H9 (cell line): ENCODE measurements at regions not wholly inside any gene's neighbourhood (a gene's known extent, or its start where the extent isn't known, plus 50 kb on each side); places are given as distances from the start of the nearest gene placed in this dataset.

Source experiments
- DNase-seq: peaks from one replicate; pipeline ENCODE4 v3.0.0-alpha.2; 2017
- H2AFZ ChIP-seq: one replicate; pipeline ENCODE4 v1.6.1; 2013; ENCODE audit warnings: mild to moderate bottlenecking, low read length, control low read depth, moderate library complexity
- H2AK5ac ChIP-seq: 2 replicates; pipeline ENCODE4 v1.6.1; 2013; ENCODE audit warnings: low read length, control low read depth, mixed read lengths; ENCODE audit not compliant: insufficient read length
- H2BK120ac ChIP-seq: one replicate; pipeline ENCODE4 v1.6.1; 2013; ENCODE audit warnings: low read depth, mild to moderate bottlenecking, low read length, control low read depth, inconsistent platforms; ENCODE audit not compliant: poor library complexity, severe bottlenecking
- H2BK12ac ChIP-seq: 2 replicates; pipeline ENCODE4 v1.6.1; 2013; ENCODE audit warnings: low read length, control low read depth, mixed read lengths, low read depth; ENCODE audit not compliant: insufficient read length
- H2BK15ac ChIP-seq: 2 replicates; pipeline ENCODE4 v1.6.1; 2013; ENCODE audit warnings: low read depth, low read length, control low read depth
- H2BK20ac ChIP-seq: one replicate; pipeline ENCODE4 v1.6.1; 2013; ENCODE audit warnings: low read depth, mild to moderate bottlenecking, low read length, control low read depth, inconsistent platforms; ENCODE audit not compliant: poor library complexity, severe bottlenecking
- H2BK5ac ChIP-seq: 2 replicates; pipeline ENCODE4 v1.6.1; 2013; ENCODE audit warnings: low read length, control low read depth, mixed read lengths; ENCODE audit not compliant: insufficient read length
- H3K14ac ChIP-seq: 2 replicates; pipeline ENCODE4 v1.6.1; 2013; ENCODE audit warnings: low read length, control low read depth; ENCODE audit not compliant: insufficient read depth
- H3K18ac ChIP-seq: 2 replicates; pipeline ENCODE4 v1.6.1; 2013; ENCODE audit warnings: low read depth, mild to moderate bottlenecking, mixed read lengths, low read length, control low read depth; ENCODE audit not compliant: insufficient read length
- H3K23ac ChIP-seq: 2 replicates; pipeline ENCODE4 v1.6.1; 2013; ENCODE audit warnings: low read length, control low read depth, mixed read lengths, low read depth; ENCODE audit not compliant: insufficient read length
- H3K23me2 ChIP-seq: 2 replicates; pipeline ENCODE4 v1.6.1; 2013; ENCODE audit warnings: low read depth, mild to moderate bottlenecking, mixed read lengths, low read length, control low read depth; ENCODE audit not compliant: insufficient read length, poor library complexity, severe bottlenecking
- H3K27ac ChIP-seq: 2 replicates; pipeline ENCODE4 v1.5.1; 2013; ENCODE audit warnings: low read length, control low read depth, mixed read lengths, low read depth; ENCODE audit not compliant: insufficient read length
- H3K27me3 ChIP-seq: 2 replicates; pipeline ENCODE4 v1.6.1; 2013; ENCODE audit warnings: low read length, control low read depth, inconsistent platforms; ENCODE audit not compliant: insufficient read depth
- H3K4ac ChIP-seq: 2 replicates; pipeline ENCODE4 v1.6.1; 2013; ENCODE audit warnings: low read depth, mild to moderate bottlenecking, control low read depth, inconsistent platforms, low read length, moderate library complexity
- H3K4me1 ChIP-seq: 2 replicates; pipeline ENCODE4 v1.6.1; 2013; ENCODE audit warnings: low read length, control low read depth, inconsistent platforms; ENCODE audit not compliant: insufficient read depth
- H3K4me2 ChIP-seq: 2 replicates; pipeline ENCODE4 v1.6.1; 2013; ENCODE audit warnings: low read length, control low read depth, mixed read lengths; ENCODE audit not compliant: insufficient read length, insufficient read depth
- H3K56ac ChIP-seq: 2 replicates; pipeline ENCODE4 v1.6.1; 2013; ENCODE audit warnings: low read depth, mild to moderate bottlenecking, mixed read lengths, low read length, control low read depth; ENCODE audit not compliant: insufficient read length
- H3K79me1 ChIP-seq: 2 replicates; pipeline ENCODE4 v1.6.1; 2013; ENCODE audit warnings: low read depth, mild to moderate bottlenecking, moderate library complexity, low read length, control low read depth, inconsistent platforms; ENCODE audit not compliant: insufficient read depth, poor library complexity, severe bottlenecking
- H3K79me2 ChIP-seq: 2 replicates; pipeline ENCODE4 v1.6.1; 2013; ENCODE audit warnings: low read length, control low read depth, inconsistent platforms; ENCODE audit not compliant: insufficient read depth
- H3K9ac ChIP-seq: 2 replicates; pipeline ENCODE4 v1.6.1; 2013; ENCODE audit warnings: low read length, control low read depth, mixed read lengths; ENCODE audit not compliant: insufficient read length; ENCODE audit errors: extremely low read depth
- H3K9me3 ChIP-seq: one replicate; pipeline ENCODE4 v1.6.1; 2013; ENCODE audit warnings: low read depth, low read length, inconsistent platforms; ENCODE audit not compliant: control insufficient read depth
- H3T11ph ChIP-seq: one replicate; pipeline ENCODE4 v1.6.1; 2013; ENCODE audit warnings: mild to moderate bottlenecking, low read length, control low read depth, inconsistent platforms
- H4K20me1 ChIP-seq: one replicate; pipeline ENCODE4 v1.6.1; 2013; ENCODE audit not compliant: control insufficient read depth, insufficient read length, insufficient read depth
- H4K5ac ChIP-seq: 2 replicates; pipeline ENCODE4 v1.6.1; 2013; ENCODE audit warnings: low read depth, mild to moderate bottlenecking, mixed read lengths, low read length, control low read depth; ENCODE audit not compliant: insufficient read length
- H4K8ac ChIP-seq: replicated peaks from 2 replicates; pipeline ENCODE4 v1.6.1; 2013; ENCODE audit warnings: low read length, control low read depth, mixed read lengths, low read depth; ENCODE audit not compliant: insufficient read length
- H4K91ac ChIP-seq: 2 replicates; pipeline ENCODE4 v1.6.1; 2013; ENCODE audit warnings: low read depth, mild to moderate bottlenecking, moderate library complexity, mixed read lengths, low read length, control low read depth; ENCODE audit not compliant: insufficient read length
- H3K27ac Mint-ChIP-seq, 3 experiments: 2 replicates in 2 of 3; 3 replicates in 1 of 3; pipeline ENCODE4 v1.8.0; 2020 to 2021; ENCODE audit warnings: mixed read lengths in 3 of 3, mild to moderate bottlenecking in 1 of 3, moderate library complexity in 1 of 3
- H3K27me3 Mint-ChIP-seq: 2 replicates; pipeline ENCODE4 v1.8.0; 2021; ENCODE audit warnings: low read depth, mild to moderate bottlenecking, moderate library complexity, mixed read lengths
- H3K36me3 Mint-ChIP-seq, 3 experiments: 2 replicates in 2 of 3; 3 replicates in 1 of 3; pipeline ENCODE4 v1.8.0; 2020 to 2021; ENCODE audit warnings: low read depth in 3 of 3, mixed read lengths in 3 of 3; ENCODE audit not compliant: insufficient read depth in 1 of 3
- H3K4me1 Mint-ChIP-seq, 2 experiments: 2 replicates each; pipeline ENCODE4 v1.8.0; 2020; ENCODE audit warnings: mixed read lengths in 2 of 2
- H3K4me3 Mint-ChIP-seq, 2 experiments: 2 replicates in 1 of 2; 3 replicates in 1 of 2; pipeline ENCODE4 v1.8.0; 2020 to 2021; ENCODE audit warnings: mild to moderate bottlenecking in 2 of 2, mixed read lengths in 2 of 2, moderate library complexity in 1 of 2
- H3K9me3 Mint-ChIP-seq, 2 experiments: 2 replicates in 1 of 2; 3 replicates in 1 of 2; pipeline ENCODE4 v1.8.0; 2020; ENCODE audit warnings: mild to moderate bottlenecking in 2 of 2, mixed read lengths in 2 of 2, moderate library complexity in 1 of 2
- WGBS: extraction: QIAGEN DNeasy Blood & Tissue Kit; methylation state at CpG from one replicate; pipeline ENCODE4 v1.1.7; 2013; ENCODE audit warnings: missing lambda C conversion rate, low lambda C conversion rate, mixed read lengths; ENCODE audit not compliant: insufficient read length; ENCODE audit errors: extremely low coverage; 5-methylcytosine and 5-hydroxymethylcytosine counted together
- TF ChIP-seq, protein P1 (sequence below): fragments of 200-600 bp; sonication (generic); conservative IDR thresholded peaks from 3 replicates; pipeline ENCODE4 v1.8.0; 2021; ENCODE audit warnings: antibody characterized with exemption, mild to moderate bottlenecking

- Mint-ChIP-seq H3K9me3 (peaks cover 9 to 10% of the 10 kb centered on the region in 2 experiments; a peak in 4 of 5 replicates), H3K27me3 (peaks cover 2% of the 10 kb centered on the region; the same call in 1 of the 2 replicates), H3K27ac (no peak overlapping the region), H3K36me3 (peaks cover 0 to 6% (median 0%) of the 10 kb centered on the region in 3 experiments; a peak in 2 of 7 replicates), H3K4me1 (peaks cover 7 to 8% of the 10 kb centered on the region in 2 experiments), H3K4me3 (no peak overlapping the region)
- no peak overlapping the region for H4K8ac ChIP-seq
- no peak overlapping the region for H2AFZ ChIP-seq
- no peak overlapping the region for H4K91ac ChIP-seq
- H2BK15ac ChIP-seq, result no peak overlapping the region
- H2BK5ac ChIP-seq, result no peak overlapping the region
- H3K56ac ChIP-seq, result no peak overlapping the region
- H2BK12ac ChIP-seq, result no peak overlapping the region
- no peaks in the 10 kb centered on the region for H3K27me3 ChIP-seq
- TF ChIP-seq, protein P1, sequence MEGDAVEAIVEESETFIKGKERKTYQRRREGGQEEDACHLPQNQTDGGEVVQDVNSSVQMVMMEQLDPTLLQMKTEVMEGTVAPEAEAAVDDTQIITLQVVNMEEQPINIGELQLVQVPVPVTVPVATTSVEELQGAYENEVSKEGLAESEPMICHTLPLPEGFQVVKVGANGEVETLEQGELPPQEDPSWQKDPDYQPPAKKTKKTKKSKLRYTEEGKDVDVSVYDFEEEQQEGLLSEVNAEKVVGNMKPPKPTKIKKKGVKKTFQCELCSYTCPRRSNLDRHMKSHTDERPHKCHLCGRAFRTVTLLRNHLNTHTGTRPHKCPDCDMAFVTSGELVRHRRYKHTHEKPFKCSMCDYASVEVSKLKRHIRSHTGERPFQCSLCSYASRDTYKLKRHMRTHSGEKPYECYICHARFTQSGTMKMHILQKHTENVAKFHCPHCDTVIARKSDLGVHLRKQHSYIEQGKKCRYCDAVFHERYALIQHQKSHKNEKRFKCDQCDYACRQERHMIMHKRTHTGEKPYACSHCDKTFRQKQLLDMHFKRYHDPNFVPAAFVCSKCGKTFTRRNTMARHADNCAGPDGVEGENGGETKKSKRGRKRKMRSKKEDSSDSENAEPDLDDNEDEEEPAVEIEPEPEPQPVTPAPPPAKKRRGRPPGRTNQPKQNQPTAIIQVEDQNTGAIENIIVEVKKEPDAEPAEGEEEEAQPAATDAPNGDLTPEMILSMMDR, result no peak
- no peak overlapping the region for H3T11ph ChIP-seq
- no peak for DNase-seq
- no peaks in the 10 kb centered on the region for H4K20me1 ChIP-seq
- H3K18ac ChIP-seq, result no peak overlapping the region
- H3K27ac ChIP-seq, result no peak overlapping the region
- H2BK20ac ChIP-seq, result no peak overlapping the region
- no peak overlapping the region for H3K4ac ChIP-seq
- no peak overlapping the region for H3K23ac ChIP-seq
- H3K4me1 ChIP-seq, result no peaks in the 10 kb centered on the region
- no peaks in the 10 kb centered on the region for H3K9me3 ChIP-seq
- H3K79me1 ChIP-seq, result no peaks in the 10 kb centered on the region
- no peak overlapping the region for H3K4me2 ChIP-seq
- H4K5ac ChIP-seq, result no peak overlapping the region
- no peak overlapping the region for H2BK120ac ChIP-seq
- no peak overlapping the region for H2AK5ac ChIP-seq
- no peak overlapping the region for H3K14ac ChIP-seq
- no peaks in the 10 kb centered on the region for H3K79me2 ChIP-seq
- H3K23me2 ChIP-seq, result no peaks in the 10 kb centered on the region
- no peak overlapping the region for H3K9ac ChIP-seq
- WGBS, result no CpG with 5 or more reads among the region's 5 CpGs
Observed at GRCh38 chr12:118512669-118513068, 136.3 kb downstream of the SUDS3 start.
